ENCODE measurements at regions not wholly inside any gene's neighbourhood (a gene's known extent, or its start where the extent isn't known, plus 50 kb on each side); places are given as distances from the start of the nearest gene placed in this dataset.

GRCh38 chr13:105602956-105603670, 932.3 kb downstream of the EFNB2 start:
- Histone ChIP-seq H4K5ac (ENCODE audit: low read depth, low read length) (no peak overlapping the region), H2AK5ac (ENCODE audit: low read depth, low read length) (no peak overlapping the region), H2BK20ac (ENCODE audit: low read depth, low read length) (no peak overlapping the region), H2BK120ac (ENCODE audit: low read depth, low read length) (no peak overlapping the region), H3K27ac (ENCODE audit: insufficient read depth, low read length) (no peak overlapping the region), H3K14ac (replicated peaks; ENCODE audit: low read depth, low read length) (no peak overlapping the region), H3K18ac (ENCODE audit: low read depth, low read length) (no peak overlapping the region), H4K20me1 (ENCODE audit: insufficient read depth, low read length) (no peaks in the 10 kb centered on the region), H2BK15ac (ENCODE audit: low read depth, low read length) (no peak overlapping the region), H2AK9ac (replicated peaks; ENCODE audit: low read depth, low read length, poor library complexity) (no peak overlapping the region), H3K56ac (ENCODE audit: extremely low read depth, insufficient read depth, low read length) (no peak overlapping the region), H3K79me1 (ENCODE audit: low read depth in 1 of 2, low read length in 2 of 2) (no peaks in the 10 kb centered on the region), H2BK5ac (ENCODE audit: low read depth, low read length, poor library complexity, severe bottlenecking) (no peak overlapping the region), H4K91ac (ENCODE audit: insufficient read depth, low read depth, low read length) (no peak overlapping the region), H3K36me3 (ENCODE audit: control insufficient read depth, insufficient read depth, low read length) (no peaks in the 10 kb centered on the region), H3K4ac (ENCODE audit: low read depth, low read length) (no peak overlapping the region), H3K4me3 (ENCODE audit: insufficient read depth, low read depth, low read length) (no peak overlapping the region), H3K27me3 (ENCODE audit: control insufficient read depth, insufficient read depth, low read length) (no peaks in the 10 kb centered on the region), H3K9ac (ENCODE audit: low read depth, low read length) (no peak overlapping the region), H3K9me1 (ENCODE audit: insufficient read depth, low read length) (no peaks in the 10 kb centered on the region), H2AFZ (replicated peaks; ENCODE audit: low read length, poor library complexity) (no peak overlapping the region), H3K4me2 (ENCODE audit: low read depth, low read length) (no peak overlapping the region), H3K4me1 (ENCODE audit: control insufficient read depth, insufficient read depth, low read length) (no peaks in the 10 kb centered on the region), H3K23ac (ENCODE audit: low read depth, low read length) (no peak overlapping the region), H4K8ac (ENCODE audit: low read depth in 2 of 2, low read length in 2 of 2) (no peak overlapping the region), H3K9me3 (ENCODE audit: control insufficient read depth, insufficient read depth, low read length) (no peaks in the 10 kb centered on the region)
- POLR2A ChIA-PET (ENCODE audit: unreplicated experiment): no interaction called here
- CTCF ChIA-PET: no interaction called here
- TF ChIP-seq RFX5 (IDR thresholded peaks at IDR 0.05; ENCODE audit: low read depth, low read length) (no peak), RCOR1 (IDR thresholded peaks at IDR 0.05; ENCODE audit: insufficient replicate concordance, low read length) (no peak), CHD1 (IDR thresholded peaks at IDR 0.05; ENCODE audit: low read depth, low read length) (no peak), RAD21 (IDR thresholded peaks at IDR 0.05; ENCODE audit: low read length) (no peak), MAFK (IDR thresholded peaks at IDR 0.05; ENCODE audit: low read depth, low read length) (no peak), BHLHE40 (IDR thresholded peaks at IDR 0.05; ENCODE audit: low read depth, low read length) (no peak), CEBPB (IDR thresholded peaks at IDR 0.05; ENCODE audit: low read depth, low read length) (no peak), SMC3 (IDR thresholded peaks at IDR 0.05; ENCODE audit: low read depth, low read length) (no peak), NFE2L2 (IDR thresholded peaks at IDR 0.05; ENCODE audit: low read depth, low read length) (no peak), POLR2A (IDR thresholded peaks at IDR 0.05; ENCODE audit: low read depth, low read length) (no peak), ELK1 (IDR thresholded peaks at IDR 0.05; ENCODE audit: borderline replicate concordance, low read depth, low read length) (no peak)
- DNase-seq (no peak), ATAC-seq (ENCODE audit: low read depth) (no peak)
- in situ Hi-C loops (cut with MboI; ENCODE audit: low sequenced_read_pairs) (no loop called here), intact Hi-C loops (cut with micrococcal nuclease) (no loop called here), dilution Hi-C loops (cut with HindIII; ENCODE audit: low sequenced_read_pairs, unreplicated experiment) (no loop called here)
- no TSS peak for BruUV-seq (replicated peaks)
- 60% methylated on average over 1 of the region's 8 CpGs; no CpG with 5 or more reads in 1 of the 2 experiments for WGBS, 2 experiments (ENCODE audit: extremely low coverage in 2 of 2, insufficient read length in 1 of 2)

Data from IMR-90 (cell line).